ENCODE measurements at regions not wholly inside any gene's neighbourhood (a gene's known extent, or its start where the extent isn't known, plus 50 kb on each side); places are given as distances from the start of the nearest gene placed in this dataset.
A peak's percentile ranks its signal among the peaks of the same experiment; 100 is the strongest.

- no peak for DNase-seq
Measured at GRCh38 chr11:59302991-59303390, 55.7 kb upstream of the OR5AN1 start.

- no peak for DNase-seq
Measured at GRCh38 chr11:59295435-59295834, 63.3 kb upstream of the OR5AN1 start.

- DNase-seq: no peak
Measured at GRCh38 chr11:59292611-59293010, 66.1 kb upstream of the OR5AN1 start.

GRCh38 chr11:59291228-59291627 lies 67.5 kb upstream of the OR5AN1 start:
- DNase-seq: no peak

- DNase-seq: no peak
Measured at GRCh38 chr11:59289356-59290181, 69.1 kb upstream of the OR5AN1 start.

GRCh38 chr11:59285716-59286260 lies 72.9 kb upstream of the OR5AN1 start:
- no peak for DNase-seq

- no peak for DNase-seq
Measured at GRCh38 chr11:59284773-59285129, 72.0 kb upstream of the MPEG1 start.

- peak; percentile 30 for DNase-seq
Measured at GRCh38 chr11:59283825-59284772, 71.4 kb upstream of the MPEG1 start.

- no peak for DNase-seq
Measured at GRCh38 chr11:59283311-59283710, 70.6 kb upstream of the MPEG1 start.

GRCh38 chr11:59281177-59281576 lies 68.5 kb upstream of the MPEG1 start:
- DNase-seq: no peak

GRCh38 chr11:59273373-59273841 lies 60.7 kb upstream of the MPEG1 start:
- DNase-seq: no peak

- DNase-seq: no peak
Measured at GRCh38 chr11:59272771-59273372, 60.1 kb upstream of the MPEG1 start.

GRCh38 chr11:59271811-59272327 lies 59.1 kb upstream of the MPEG1 start:
- DNase-seq: no peak

- DNase-seq: no peak
Measured at GRCh38 chr11:59271247-59271755, 58.6 kb upstream of the MPEG1 start.

- no peak for DNase-seq
Measured at GRCh38 chr11:59267736-59268475, 55.2 kb upstream of the MPEG1 start.

- no peak for DNase-seq
Measured at GRCh38 chr11:59267196-59267595, 54.5 kb upstream of the MPEG1 start.

GRCh38 chr11:59266491-59266890 lies 53.8 kb upstream of the MPEG1 start:
- DNase-seq: no peak

GRCh38 chr11:59265735-59266134 lies 53.0 kb upstream of the MPEG1 start:
- DNase-seq: no peak

- no peak for DNase-seq
Measured at GRCh38 chr11:59264736-59265135, 52.0 kb upstream of the MPEG1 start.

GRCh38 chr11:59263225-59263894 lies 50.6 kb upstream of the MPEG1 start:
- DNase-seq: no peak
